ENCODE measurements at regions not wholly inside any gene's neighbourhood (a gene's known extent, or its start where the extent isn't known, plus 50 kb on each side); places are given as distances from the start of the nearest gene placed in this dataset.

DNA sequence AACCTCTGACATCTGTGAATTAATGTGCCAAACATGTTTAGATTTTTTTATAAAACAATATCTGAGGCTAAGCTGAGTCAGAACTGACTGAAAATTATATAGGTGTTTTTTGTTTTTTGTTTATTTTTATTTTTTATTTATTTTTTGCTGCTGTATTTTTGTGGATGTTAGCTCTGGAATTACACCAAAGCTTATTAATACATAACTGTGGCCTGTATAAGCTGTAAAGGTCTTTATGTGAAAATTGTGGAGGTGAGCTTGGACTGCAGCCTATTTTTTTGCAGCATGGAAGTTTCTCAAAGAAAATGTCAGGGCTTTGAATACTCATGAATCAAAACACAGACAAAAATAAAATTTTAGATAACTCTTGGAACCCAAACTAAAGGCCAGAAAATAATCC is 199.8 kb downstream of the CHRM3 start:
- TF ChIP-seq, protein P1, sequence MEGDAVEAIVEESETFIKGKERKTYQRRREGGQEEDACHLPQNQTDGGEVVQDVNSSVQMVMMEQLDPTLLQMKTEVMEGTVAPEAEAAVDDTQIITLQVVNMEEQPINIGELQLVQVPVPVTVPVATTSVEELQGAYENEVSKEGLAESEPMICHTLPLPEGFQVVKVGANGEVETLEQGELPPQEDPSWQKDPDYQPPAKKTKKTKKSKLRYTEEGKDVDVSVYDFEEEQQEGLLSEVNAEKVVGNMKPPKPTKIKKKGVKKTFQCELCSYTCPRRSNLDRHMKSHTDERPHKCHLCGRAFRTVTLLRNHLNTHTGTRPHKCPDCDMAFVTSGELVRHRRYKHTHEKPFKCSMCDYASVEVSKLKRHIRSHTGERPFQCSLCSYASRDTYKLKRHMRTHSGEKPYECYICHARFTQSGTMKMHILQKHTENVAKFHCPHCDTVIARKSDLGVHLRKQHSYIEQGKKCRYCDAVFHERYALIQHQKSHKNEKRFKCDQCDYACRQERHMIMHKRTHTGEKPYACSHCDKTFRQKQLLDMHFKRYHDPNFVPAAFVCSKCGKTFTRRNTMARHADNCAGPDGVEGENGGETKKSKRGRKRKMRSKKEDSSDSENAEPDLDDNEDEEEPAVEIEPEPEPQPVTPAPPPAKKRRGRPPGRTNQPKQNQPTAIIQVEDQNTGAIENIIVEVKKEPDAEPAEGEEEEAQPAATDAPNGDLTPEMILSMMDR (conservative IDR thresholded peaks at IDR 0.05): no peak
- no peak for TF ChIP-seq EZH2 (IDR thresholded peaks at IDR 0.05; ENCODE audit: low read depth)

Data from PC-9 (cell line).